Thyroid gland (tissue), 4 donors: ENCODE measurements at regions not wholly inside any gene's neighbourhood (a gene's known extent, or its start where the extent isn't known, plus 50 kb on each side); places are given as distances from the start of the nearest gene placed in this dataset.

Source experiments
- DNase-seq, 2 donors: peaks; one replicate each; pipeline ENCODE4 v3.0.0-alpha.2; 2019
- H3K27ac ChIP-seq, 3 donors: fragments of 200-600 bp; sonication (generic); 1 replicate in 2 of 3; 2 replicates in 1 of 3; pipeline ENCODE4 v1.5.1; 2016 to 2019; ENCODE audit warnings: mild to moderate bottlenecking in 1 of 3, moderate library complexity in 1 of 3
- H3K27me3 ChIP-seq: fragments of 200-600 bp; sonication (generic); one replicate; pipeline ENCODE4 v1.5.1; 2019
- H3K36me3 ChIP-seq, 2 donors: fragments of 200-600 bp; sonication (generic); one replicate each; pipeline ENCODE4 v1.5.1; 2016 to 2019
- H3K4me1 ChIP-seq, 2 donors: fragments of 200-600 bp; sonication (generic); one replicate each; pipeline ENCODE4 v1.5.1; 2017 to 2019
- H3K4me3 ChIP-seq, 3 donors: fragments of 200-600 bp; sonication (generic); replicated peaks in 1 of 3; 1 replicate in 2 of 3; 2 replicates in 1 of 3; pipeline ENCODE4 v1.5.1; 2016; ENCODE audit warnings: mild to moderate bottlenecking in 1 of 3
- H3K9me3 ChIP-seq: fragments of 200-600 bp; sonication (generic); one replicate; pipeline ENCODE4 v1.5.1; 2017
- POLR2A ChIP-seq, 2 donors: fragments of 450-650 bp; IDR thresholded peaks; one replicate each; pipeline ENCODE4 v1.6.1; 2017; ENCODE audit warnings: antibody characterized with exemption in 2 of 2, mild to moderate bottlenecking in 2 of 2, moderate library complexity in 1 of 2
- WGBS, 2 donors: methylation state at CpG; one replicate each; pipeline ENCODE4 v1.1.5; 2017; 5-methylcytosine and 5-hydroxymethylcytosine counted together
- intact Hi-C: fragments of 100-400 bp; cut with DNase I; formaldehyde crosslinking; loops from one replicate; pipeline ENCODE4 v1.15.1; 2023
- TF ChIP-seq, protein P1 (sequence below), 6 experiments: fragments of 200-600 bp in 3 of 6; fragments of 450-650 bp in 3 of 6; sonication (generic) in 3 of 6; IDR thresholded peaks; one replicate each; pipeline ENCODE4 v1.5.1; 2016 to 2019; ENCODE audit warnings: antibody characterized with exemption in 6 of 6, mild to moderate bottlenecking in 2 of 6, inconsistent platforms in 1 of 6, moderate library complexity in 1 of 6

DNA sequence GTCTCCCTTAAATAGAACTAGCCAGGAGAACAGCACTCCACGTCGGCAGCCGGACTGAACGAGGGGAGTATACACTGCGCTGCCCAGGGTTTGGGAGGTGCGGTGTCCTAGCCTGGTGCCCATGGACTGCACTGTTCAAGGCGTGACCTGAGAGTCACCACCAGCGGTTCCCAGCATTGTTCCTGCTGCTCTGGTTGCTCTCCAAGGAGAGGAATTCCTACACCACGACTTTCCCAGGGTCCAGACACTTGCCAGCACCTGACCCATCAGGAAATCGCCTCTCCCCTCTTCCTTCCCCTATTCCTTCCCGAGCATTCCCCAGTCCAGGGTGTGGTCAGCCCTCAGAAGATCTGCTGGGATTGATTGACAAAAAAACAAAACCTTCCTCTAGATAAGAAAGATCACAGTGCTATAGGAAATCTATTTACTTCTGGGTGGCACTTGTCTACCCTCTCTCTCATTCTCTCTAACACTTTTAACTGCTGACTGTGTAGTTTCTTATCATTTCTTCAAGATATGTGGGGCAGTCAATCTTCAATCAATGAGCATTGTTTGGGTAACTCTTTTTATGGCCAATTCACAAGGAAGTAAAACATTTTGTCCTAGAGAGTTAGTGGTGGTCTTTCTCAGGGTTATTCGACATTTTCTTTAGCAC lies 297.8 kb upstream of the ACTBL2 start:
- intact Hi-C loops: loop anchor here (5.0 to 10.0 kb wide), 2 partner anchors 104 to 682 kb away; partner anchors contain the start of gene PLK2
- Histone ChIP-seq H3K27ac (no peak overlapping the region), H3K9me3 (no peaks in the 10 kb centered on the region), H3K4me3 (no peak overlapping the region), H3K4me1 (peaks cover 8 to 9% of the 10 kb centered on the region in 2 donors), H3K36me3 (no peaks in the 10 kb centered on the region), H3K27me3 (no peaks in the 10 kb centered on the region)
- no peak for DNase-seq
- WGBS, 2 donors: 51 to 63% methylated on average over 11 to 12 of the region's 12 CpGs
- no peak for TF ChIP-seq POLR2A (IDR thresholded peaks at IDR 0.05)
- TF ChIP-seq, protein P1, sequence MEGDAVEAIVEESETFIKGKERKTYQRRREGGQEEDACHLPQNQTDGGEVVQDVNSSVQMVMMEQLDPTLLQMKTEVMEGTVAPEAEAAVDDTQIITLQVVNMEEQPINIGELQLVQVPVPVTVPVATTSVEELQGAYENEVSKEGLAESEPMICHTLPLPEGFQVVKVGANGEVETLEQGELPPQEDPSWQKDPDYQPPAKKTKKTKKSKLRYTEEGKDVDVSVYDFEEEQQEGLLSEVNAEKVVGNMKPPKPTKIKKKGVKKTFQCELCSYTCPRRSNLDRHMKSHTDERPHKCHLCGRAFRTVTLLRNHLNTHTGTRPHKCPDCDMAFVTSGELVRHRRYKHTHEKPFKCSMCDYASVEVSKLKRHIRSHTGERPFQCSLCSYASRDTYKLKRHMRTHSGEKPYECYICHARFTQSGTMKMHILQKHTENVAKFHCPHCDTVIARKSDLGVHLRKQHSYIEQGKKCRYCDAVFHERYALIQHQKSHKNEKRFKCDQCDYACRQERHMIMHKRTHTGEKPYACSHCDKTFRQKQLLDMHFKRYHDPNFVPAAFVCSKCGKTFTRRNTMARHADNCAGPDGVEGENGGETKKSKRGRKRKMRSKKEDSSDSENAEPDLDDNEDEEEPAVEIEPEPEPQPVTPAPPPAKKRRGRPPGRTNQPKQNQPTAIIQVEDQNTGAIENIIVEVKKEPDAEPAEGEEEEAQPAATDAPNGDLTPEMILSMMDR (IDR thresholded peaks at IDR 0.05): no peak

DNA sequence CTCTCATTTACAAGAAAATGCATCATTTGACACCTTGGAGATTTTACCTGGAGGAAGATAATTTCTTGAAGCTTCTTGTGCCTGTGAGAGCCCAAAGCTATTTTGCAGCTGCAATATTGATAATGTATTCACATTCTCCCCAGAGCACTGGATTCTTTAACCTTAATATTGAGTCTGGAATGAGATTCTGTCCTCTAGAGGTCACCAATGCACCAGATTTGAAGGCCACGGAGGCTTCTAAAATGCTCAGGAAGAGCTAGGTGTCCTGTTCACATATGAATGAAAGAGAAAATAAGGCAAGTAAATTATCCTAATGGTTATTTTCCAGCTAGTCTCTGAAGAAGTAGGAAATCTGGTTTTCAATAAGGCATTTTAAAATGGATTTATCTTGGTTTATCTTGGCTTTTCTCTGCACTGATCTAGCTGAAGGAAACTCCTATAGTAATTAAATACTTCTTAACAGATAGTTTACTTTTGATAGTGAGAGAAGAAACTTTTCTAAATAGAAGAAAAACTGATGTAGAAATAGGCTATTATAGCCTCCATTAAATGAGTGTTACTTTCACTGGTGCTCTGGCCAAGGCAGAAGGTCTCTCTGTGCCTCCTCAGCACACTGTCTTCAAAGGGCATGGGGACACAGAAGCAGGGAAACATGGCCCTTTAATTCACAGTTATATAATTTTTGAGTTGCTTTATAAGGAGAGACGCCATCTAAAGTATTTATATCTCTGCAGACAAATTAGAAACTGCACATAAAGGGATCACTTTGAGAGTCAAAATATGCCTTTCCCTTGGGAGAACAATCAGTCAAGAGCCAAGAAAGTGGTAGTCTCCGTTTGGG lies 297.0 kb upstream of the ACTBL2 start:
- 36% methylated on average over 3 of the region's 3 CpGs for WGBS, 2 donors

DNA sequence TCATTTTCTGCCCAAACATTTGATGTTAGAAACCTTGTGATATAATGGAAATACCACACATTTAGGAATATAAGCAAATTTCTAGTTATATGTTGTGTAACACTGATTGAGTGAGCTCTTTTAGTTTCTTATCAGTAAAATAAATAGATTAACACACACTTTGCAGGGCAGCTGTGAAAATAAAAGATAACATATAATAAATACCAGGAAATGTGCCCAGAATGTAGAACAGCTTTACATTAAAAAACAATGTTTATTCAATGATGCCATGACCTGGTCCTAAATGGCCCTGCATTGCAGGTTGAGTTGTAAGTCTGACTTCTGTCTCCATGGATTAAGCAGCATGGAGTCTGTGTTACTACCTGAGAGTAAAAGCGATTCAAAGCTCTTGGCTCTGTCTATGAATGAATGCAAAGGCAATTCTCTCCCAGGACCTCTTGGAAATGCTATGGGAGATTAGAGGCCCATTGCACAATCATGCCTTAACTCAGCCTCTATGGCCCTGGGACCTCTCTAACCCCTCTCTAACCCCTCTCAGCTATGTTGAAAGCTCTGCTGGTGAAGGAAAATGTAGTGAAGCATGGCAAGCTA lies 296.0 kb upstream of the ACTBL2 start:
- TF ChIP-seq, protein P1 (IDR thresholded peaks at IDR 0.05): no peak
- TF ChIP-seq POLR2A (IDR thresholded peaks at IDR 0.05): no peak
- Histone ChIP-seq H3K27me3 (no peaks in the 10 kb centered on the region), H3K27ac (no peak overlapping the region), H3K36me3 (no peaks in the 10 kb centered on the region), H3K4me1 (peaks cover 7 to 9% of the 10 kb centered on the region in 2 donors), H3K4me3 (no peak overlapping the region), H3K9me3 (no peaks in the 10 kb centered on the region)
- 19 to 67% methylated on average over 1 of the region's 1 CpG for WGBS, 2 donors
- intact Hi-C loops: no loop called here
- no peak for DNase-seq

More for the DNA sequence above, 297.0 kb upstream of the ACTBL2 start:
- Histone ChIP-seq H3K27me3 (no peaks in the 10 kb centered on the region), H3K9me3 (no peaks in the 10 kb centered on the region), H3K36me3 (no peaks in the 10 kb centered on the region), H3K4me1 (peaks cover 8 to 9% of the 10 kb centered on the region in 2 donors), H3K27ac (no peak overlapping the region), H3K4me3 (no peak overlapping the region)
- intact Hi-C loops: loop anchor here (5.0 to 10.0 kb wide), 2 partner anchors 105 to 683 kb away; partner anchors contain the start of gene PLK2
- TF ChIP-seq, protein P1 (IDR thresholded peaks at IDR 0.05): peak in 4 of 6 experiments; percentile 59 to 82 (median 74)
- TF ChIP-seq POLR2A (IDR thresholded peaks at IDR 0.05): no peak
- DNase-seq: peak; percentile 30 to 41

DNA sequence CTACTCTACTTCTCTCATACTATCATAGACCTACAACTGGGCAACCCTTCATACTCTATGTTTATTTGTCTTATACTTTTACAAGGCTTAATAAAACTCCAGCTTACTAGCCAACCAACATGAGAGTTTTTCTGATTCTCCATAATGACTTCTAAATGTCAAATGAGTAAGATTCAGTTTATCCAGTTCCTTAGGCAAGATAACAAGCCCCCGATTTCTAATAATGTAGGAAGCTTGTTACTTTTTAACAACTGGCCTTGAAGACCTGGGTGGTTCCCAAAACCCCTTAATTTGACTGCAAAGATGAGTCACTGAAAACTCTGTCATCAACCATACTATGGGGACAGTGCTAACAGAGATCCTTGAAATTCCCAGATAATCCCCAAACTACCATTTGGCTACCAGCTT lies 294.6 kb upstream of the ACTBL2 start:
- intact Hi-C loops: no loop called here
- Histone ChIP-seq H3K27me3 (no peaks in the 10 kb centered on the region), H3K36me3 (no peaks in the 10 kb centered on the region), H3K9me3 (no peaks in the 10 kb centered on the region), H3K27ac (no peak overlapping the region), H3K4me3 (no peak overlapping the region), H3K4me1 (no peaks in the 10 kb centered on the region)
- no peak for DNase-seq
- WGBS, 2 donors: 84 to 96% methylated on average over 1 of the region's 1 CpG
- no peak for TF ChIP-seq POLR2A (IDR thresholded peaks at IDR 0.05)
- TF ChIP-seq, protein P1 (IDR thresholded peaks at IDR 0.05): no peak
